ENCODE measurements at regions not wholly inside any gene's neighbourhood (a gene's known extent, or its start where the extent isn't known, plus 50 kb on each side); places are given as distances from the start of the nearest gene placed in this dataset.

DNA sequence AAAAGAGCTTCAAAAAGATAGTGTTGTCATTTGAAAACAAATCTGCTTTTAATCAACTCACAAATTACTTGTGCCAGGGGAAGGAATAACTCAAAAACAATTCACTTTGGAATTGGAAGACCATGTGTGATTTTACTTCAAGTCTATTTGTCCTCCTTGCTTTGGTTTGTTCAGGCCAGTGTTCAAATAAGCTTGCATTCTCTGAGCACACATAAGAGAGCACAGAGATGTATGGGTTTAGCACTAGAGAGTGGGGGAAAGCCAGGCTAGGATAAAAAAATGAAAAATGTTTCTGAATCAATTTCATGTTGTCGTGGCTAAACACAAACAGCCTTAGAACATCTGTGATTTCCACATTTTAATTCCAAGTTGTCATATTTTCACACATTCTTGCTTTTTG, 325.7 kb upstream of the LYPLAL1 start:
- TF ChIP-seq, protein P1, sequence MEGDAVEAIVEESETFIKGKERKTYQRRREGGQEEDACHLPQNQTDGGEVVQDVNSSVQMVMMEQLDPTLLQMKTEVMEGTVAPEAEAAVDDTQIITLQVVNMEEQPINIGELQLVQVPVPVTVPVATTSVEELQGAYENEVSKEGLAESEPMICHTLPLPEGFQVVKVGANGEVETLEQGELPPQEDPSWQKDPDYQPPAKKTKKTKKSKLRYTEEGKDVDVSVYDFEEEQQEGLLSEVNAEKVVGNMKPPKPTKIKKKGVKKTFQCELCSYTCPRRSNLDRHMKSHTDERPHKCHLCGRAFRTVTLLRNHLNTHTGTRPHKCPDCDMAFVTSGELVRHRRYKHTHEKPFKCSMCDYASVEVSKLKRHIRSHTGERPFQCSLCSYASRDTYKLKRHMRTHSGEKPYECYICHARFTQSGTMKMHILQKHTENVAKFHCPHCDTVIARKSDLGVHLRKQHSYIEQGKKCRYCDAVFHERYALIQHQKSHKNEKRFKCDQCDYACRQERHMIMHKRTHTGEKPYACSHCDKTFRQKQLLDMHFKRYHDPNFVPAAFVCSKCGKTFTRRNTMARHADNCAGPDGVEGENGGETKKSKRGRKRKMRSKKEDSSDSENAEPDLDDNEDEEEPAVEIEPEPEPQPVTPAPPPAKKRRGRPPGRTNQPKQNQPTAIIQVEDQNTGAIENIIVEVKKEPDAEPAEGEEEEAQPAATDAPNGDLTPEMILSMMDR (IDR thresholded peaks at IDR 0.05; ENCODE audit: unreplicated experiment), result no peak
- no TSS peak for BruUV-seq (replicated peaks)
- Mint-ChIP-seq H3K36me3 (ENCODE audit: insufficient read depth, unreplicated experiment) (no peaks in the 10 kb centered on the region), H3K9me3 (ENCODE audit: unreplicated experiment) (no peaks in the 10 kb centered on the region), H3K27ac (ENCODE audit: low read depth, unreplicated experiment) (no peak overlapping the region), H3K27me3 (ENCODE audit: insufficient read depth, unreplicated experiment) (no peaks in the 10 kb centered on the region), H3K4me1 (ENCODE audit: insufficient read depth, unreplicated experiment) (no peaks in the 10 kb centered on the region), H3K4me3 (ENCODE audit: unreplicated experiment) (no peak overlapping the region)
- DNase-seq (ENCODE audit: unreplicated experiment), result no peak
- POLR2A ChIA-PET, result interaction anchor here (1.0 kb wide), 1 partner anchor 15 kb away, joined by 4 read pairs; no protein-coding TSS in a partner anchor
- intact Hi-C loops (cut with micrococcal nuclease), result no loop called here
- CTCF ChIA-PET, result interaction anchor here (0.5 kb wide), 1 partner anchor 17 kb away, joined by 3 read pairs; no protein-coding TSS in a partner anchor

DNA sequence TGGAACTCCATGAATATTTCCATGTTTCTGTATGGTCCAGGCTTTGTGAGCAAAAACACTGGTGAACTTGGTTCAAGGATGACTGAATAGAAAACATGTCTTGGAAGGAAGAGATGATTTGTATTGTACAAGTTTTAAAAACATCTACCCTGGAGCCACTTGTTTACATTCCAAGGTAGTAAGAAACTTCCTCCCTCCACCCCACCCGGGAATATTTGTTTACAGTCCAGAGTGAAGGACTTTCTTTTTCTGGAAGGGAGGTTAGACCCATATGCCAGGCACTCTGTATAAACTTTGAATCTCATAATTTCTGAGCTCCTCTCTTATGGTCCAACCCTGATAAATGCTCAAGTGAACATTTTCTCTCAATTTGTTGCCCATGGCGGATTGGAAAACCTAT, 323.3 kb upstream of the LYPLAL1 start:
- TF ChIP-seq, protein P1 (IDR thresholded peaks at IDR 0.05; ENCODE audit: unreplicated experiment), result no peak
- Mint-ChIP-seq H3K27ac (ENCODE audit: low read depth, unreplicated experiment) (no peak overlapping the region), H3K9me3 (ENCODE audit: unreplicated experiment) (no peaks in the 10 kb centered on the region), H3K4me1 (ENCODE audit: insufficient read depth, unreplicated experiment) (no peaks in the 10 kb centered on the region), H3K4me3 (ENCODE audit: unreplicated experiment) (no peak overlapping the region), H3K27me3 (ENCODE audit: insufficient read depth, unreplicated experiment) (no peaks in the 10 kb centered on the region), H3K36me3 (ENCODE audit: insufficient read depth, unreplicated experiment) (no peaks in the 10 kb centered on the region)
- CTCF ChIA-PET, result interaction anchor here (0.6 to 1.0 kb wide), 3 partner anchors 16 to 191 kb away, joined by 3 read pairs; no protein-coding TSS in a partner anchor
- POLR2A ChIA-PET, result no interaction called here
- DNase-seq (ENCODE audit: unreplicated experiment), result no peak
- BruUV-seq (replicated peaks), result no TSS peak
- intact Hi-C loops (cut with micrococcal nuclease), result loop anchor here (2.0 kb wide), 1 partner anchor 28 kb away; no protein-coding TSS in a partner anchor

DNA sequence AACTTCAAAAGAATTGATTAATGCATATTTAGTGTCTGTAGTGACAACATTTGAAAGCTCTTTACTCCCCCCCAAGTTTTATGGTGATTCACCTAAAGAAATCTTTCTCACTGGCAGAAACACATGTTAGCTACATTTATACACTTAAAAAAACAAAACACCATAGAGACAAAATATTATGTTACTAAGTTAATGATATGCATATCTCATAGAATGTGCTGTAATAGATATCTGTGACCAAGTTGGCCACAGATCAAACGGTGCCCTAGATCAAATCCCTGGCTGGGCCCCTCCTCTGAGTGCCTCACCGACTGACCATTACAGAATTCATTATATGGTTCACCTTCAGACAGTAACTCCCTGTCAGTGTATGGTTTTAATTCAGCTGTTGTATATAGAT, 322.1 kb upstream of the LYPLAL1 start:
- intact Hi-C loops (cut with micrococcal nuclease), result loop anchor here (2.0 kb wide), 1 partner anchor 29 kb away; no protein-coding TSS in a partner anchor
- H3K4me3 Mint-ChIP-seq (ENCODE audit: unreplicated experiment), result no peak overlapping the region
- H3K36me3 Mint-ChIP-seq (ENCODE audit: insufficient read depth, unreplicated experiment), result no peaks in the 10 kb centered on the region
- no TSS peak for BruUV-seq (replicated peaks)
- TF ChIP-seq, protein P1 (IDR thresholded peaks at IDR 0.05; ENCODE audit: unreplicated experiment), result no peak
- CTCF ChIA-PET, result interaction anchor here (0.7 kb wide), 2 partner anchors 1053 to 1702 kb away, joined by 3 read pairs; no protein-coding TSS in a partner anchor
- POLR2A ChIA-PET, result interaction anchor here (0.6 kb wide), 1 partner anchor 8 kb away, joined by 5 read pairs; no protein-coding TSS in a partner anchor
- no peak for DNase-seq (ENCODE audit: unreplicated experiment)
- H3K27me3 Mint-ChIP-seq (ENCODE audit: insufficient read depth, unreplicated experiment), result no peaks in the 10 kb centered on the region
- no peaks in the 10 kb centered on the region for H3K4me1 Mint-ChIP-seq (ENCODE audit: insufficient read depth, unreplicated experiment)
- no peaks in the 10 kb centered on the region for H3K9me3 Mint-ChIP-seq (ENCODE audit: unreplicated experiment)
- no peak overlapping the region for H3K27ac Mint-ChIP-seq (ENCODE audit: low read depth, unreplicated experiment)

DNA sequence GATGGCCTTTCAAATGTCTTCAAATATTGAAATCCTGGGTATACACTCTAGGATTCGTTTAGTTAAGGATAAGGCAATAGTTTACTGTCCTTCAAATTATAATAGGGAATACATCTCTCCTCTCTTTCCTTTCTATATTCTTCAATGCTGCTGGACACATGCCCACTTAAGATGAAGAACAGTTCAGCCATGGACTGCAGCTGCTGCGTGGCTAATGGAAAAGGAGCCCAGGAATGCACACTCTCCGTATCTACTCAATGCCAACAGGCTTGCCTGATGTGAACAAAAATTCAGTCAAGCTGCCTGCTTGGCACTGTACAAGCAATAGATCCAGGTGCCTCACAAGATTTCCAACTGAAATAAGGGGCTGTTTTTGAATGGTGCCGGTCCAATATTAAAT, 321.2 kb upstream of the LYPLAL1 start:
- Mint-ChIP-seq H3K4me3 (ENCODE audit: unreplicated experiment) (no peak overlapping the region), H3K36me3 (ENCODE audit: insufficient read depth, unreplicated experiment) (no peaks in the 10 kb centered on the region), H3K4me1 (ENCODE audit: insufficient read depth, unreplicated experiment) (no peaks in the 10 kb centered on the region), H3K27ac (ENCODE audit: low read depth, unreplicated experiment) (no peak overlapping the region), H3K27me3 (ENCODE audit: insufficient read depth, unreplicated experiment) (no peaks in the 10 kb centered on the region), H3K9me3 (ENCODE audit: unreplicated experiment) (no peaks in the 10 kb centered on the region)
- CTCF ChIA-PET, result no interaction called here
- no peak for DNase-seq (ENCODE audit: unreplicated experiment)
- intact Hi-C loops (cut with micrococcal nuclease), result no loop called here
- POLR2A ChIA-PET, result no interaction called here
- TF ChIP-seq, protein P1 (IDR thresholded peaks at IDR 0.05; ENCODE audit: unreplicated experiment), result no peak
- no TSS peak for BruUV-seq (replicated peaks)
